ENCODE measurements at regions not wholly inside any gene's neighbourhood (a gene's known extent, or its start where the extent isn't known, plus 50 kb on each side); places are given as distances from the start of the nearest gene placed in this dataset.

DNA sequence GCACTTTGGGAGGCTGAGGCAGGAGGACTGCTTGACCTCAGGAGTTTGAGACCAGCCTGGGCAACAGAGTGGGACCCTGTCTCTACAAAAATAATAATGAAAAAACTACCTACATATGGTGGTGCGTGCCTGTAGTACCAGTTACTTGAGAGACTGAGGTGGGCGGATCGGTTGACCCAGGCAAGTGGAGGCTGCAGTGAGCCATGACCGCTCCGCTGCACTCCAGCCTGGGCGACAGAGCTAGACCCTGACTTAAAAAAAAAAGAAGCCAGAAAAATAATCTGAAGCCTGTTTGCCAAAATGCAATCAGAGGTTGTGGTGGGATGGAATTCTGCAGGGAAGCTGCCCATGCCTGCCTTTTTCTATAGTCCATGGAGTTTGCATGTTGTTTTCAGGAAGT is 50.4 kb upstream of the GGTA1 start:
- Histone ChIP-seq H3K4me1 (ENCODE audit: insufficient read depth, low read length) (peaks cover 6% of the 10 kb centered on the region; the same call in 1 of the 2 replicates), H3K9me3 (ENCODE audit: control insufficient read depth, insufficient read depth, low read length) (no peaks in the 10 kb centered on the region), H3K36me3 (ENCODE audit: insufficient read depth, low read length) (no peaks in the 10 kb centered on the region), H3K9ac (ENCODE audit: low read depth, low read length) (no peak overlapping the region; the same call in 1 of the 2 replicates)

- H3K9ac ChIP-seq (ENCODE audit: low read depth, low read length), result peak overlapping the region; percentile 28; the same call in 1 of the 2 replicates
- no peaks in the 10 kb centered on the region for H3K9me3 ChIP-seq (ENCODE audit: control insufficient read depth, insufficient read depth, low read length)
- H3K36me3 ChIP-seq (ENCODE audit: insufficient read depth, low read length), result no peaks in the 10 kb centered on the region
- H3K4me1 ChIP-seq (ENCODE audit: insufficient read depth, low read length), result 0 out of 2 replicates have a peak, but pooled peaks cover 6% of the 10 kb centered on the region
Observed at GRCh38 chr9:121550569-121551512, 51.2 kb upstream of the GGTA1 start.

GRCh38 chr9:121551985-121552753 is 52.5 kb upstream of the GGTA1 start:
- no peaks in the 10 kb centered on the region; the same call in 1 of the 2 replicates for H3K36me3 ChIP-seq (ENCODE audit: insufficient read depth, low read length)
- H3K9me3 ChIP-seq (ENCODE audit: control insufficient read depth, insufficient read depth, low read length), result no peaks in the 10 kb centered on the region
- H3K9ac ChIP-seq (ENCODE audit: low read depth, low read length), result no peak overlapping the region
- peaks cover 13% of the 10 kb centered on the region; the same call in 1 of the 2 replicates for H3K4me1 ChIP-seq (ENCODE audit: insufficient read depth, low read length)

- Histone ChIP-seq H3K9ac (ENCODE audit: low read depth, low read length) (no peak overlapping the region), H3K36me3 (ENCODE audit: insufficient read depth, low read length) (no peaks in the 10 kb centered on the region; the same call in 1 of the 2 replicates), H3K4me1 (ENCODE audit: insufficient read depth, low read length) (peaks cover 16% of the 10 kb centered on the region; the same call in 1 of the 2 replicates), H3K9me3 (ENCODE audit: control insufficient read depth, insufficient read depth, low read length) (no peaks in the 10 kb centered on the region)
Observed at GRCh38 chr9:121556082-121556481, 56.4 kb upstream of the GGTA1 start.

DNA sequence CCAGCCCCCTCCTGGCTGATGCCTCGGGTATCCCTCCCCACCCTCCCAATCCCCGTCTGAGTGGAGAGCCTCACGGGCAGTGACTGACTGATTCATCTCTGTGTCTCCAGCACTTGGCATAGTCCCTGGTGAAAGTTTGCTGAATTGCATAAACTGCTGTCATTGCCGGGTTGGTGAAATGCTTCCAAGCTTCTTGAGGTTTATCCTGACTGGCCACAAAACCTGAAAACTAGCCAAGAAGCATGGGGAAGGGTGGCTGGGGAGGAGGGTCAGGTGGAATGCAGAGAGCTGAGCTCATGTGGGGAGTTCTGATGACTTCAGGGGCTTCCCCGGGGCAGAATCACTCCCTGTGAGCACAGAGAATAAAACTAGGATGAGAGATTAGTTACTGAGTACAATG is 56.9 kb upstream of the GGTA1 start:
- Histone ChIP-seq H3K9me3 (ENCODE audit: control insufficient read depth, insufficient read depth, low read length) (no peaks in the 10 kb centered on the region), H3K4me1 (ENCODE audit: insufficient read depth, low read length) (peaks cover 14% of the 10 kb centered on the region; the same call in 1 of the 2 replicates), H3K9ac (ENCODE audit: low read depth, low read length) (no peak overlapping the region), H3K36me3 (ENCODE audit: insufficient read depth, low read length) (no peaks in the 10 kb centered on the region; the same call in 1 of the 2 replicates)

GRCh38 chr9:121557581-121558447 is 58.2 kb upstream of the GGTA1 start:
- H3K36me3 ChIP-seq (ENCODE audit: insufficient read depth, low read length), result no peaks in the 10 kb centered on the region; the same call in 1 of the 2 replicates
- peaks cover 14% of the 10 kb centered on the region; the same call in 1 of the 2 replicates for H3K4me1 ChIP-seq (ENCODE audit: insufficient read depth, low read length)
- H3K9me3 ChIP-seq (ENCODE audit: control insufficient read depth, insufficient read depth, low read length), result no peaks in the 10 kb centered on the region
- H3K9ac ChIP-seq (ENCODE audit: low read depth, low read length), result no peak overlapping the region

GRCh38 chr9:121558473-121558872 is 58.8 kb upstream of the GGTA1 start:
- no peak overlapping the region; the same call in 1 of the 2 replicates for H3K9ac ChIP-seq (ENCODE audit: low read depth, low read length)
- no peaks in the 10 kb centered on the region; the same call in 1 of the 2 replicates for H3K36me3 ChIP-seq (ENCODE audit: insufficient read depth, low read length)
- peaks cover 14% of the 10 kb centered on the region; the same call in 1 of the 2 replicates for H3K4me1 ChIP-seq (ENCODE audit: insufficient read depth, low read length)
- H3K9me3 ChIP-seq (ENCODE audit: control insufficient read depth, insufficient read depth, low read length), result no peaks in the 10 kb centered on the region

GRCh38 chr9:121559183-121559582 is 59.5 kb upstream of the GGTA1 start:
- no peak overlapping the region for H3K9ac ChIP-seq (ENCODE audit: low read depth, low read length)
- no peaks in the 10 kb centered on the region; the same call in 1 of the 2 replicates for H3K36me3 ChIP-seq (ENCODE audit: insufficient read depth, low read length)
- no peaks in the 10 kb centered on the region for H3K9me3 ChIP-seq (ENCODE audit: control insufficient read depth, insufficient read depth, low read length)
- H3K4me1 ChIP-seq (ENCODE audit: insufficient read depth, low read length), result peaks cover 14% of the 10 kb centered on the region; the same call in 1 of the 2 replicates

DNA sequence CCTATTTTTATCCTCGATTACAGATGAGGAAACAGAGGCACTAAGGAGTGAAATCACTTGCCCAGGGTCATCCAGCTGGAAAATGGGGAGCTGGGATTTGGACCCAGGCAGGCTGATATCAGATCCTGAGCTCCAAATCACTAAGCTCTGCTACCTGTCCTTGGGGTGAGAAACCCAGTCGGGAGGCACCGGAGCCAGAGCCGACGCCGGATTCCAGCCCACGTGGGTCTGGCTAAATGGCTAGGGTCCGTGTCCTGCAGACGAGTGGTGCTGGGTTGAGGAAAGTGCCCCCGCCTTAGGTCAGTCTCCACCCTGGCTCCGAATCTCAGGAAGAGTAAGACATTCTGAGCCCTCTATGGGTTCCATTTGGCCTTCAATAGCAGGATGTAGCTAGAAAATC is 61.3 kb upstream of the GGTA1 start:
- H3K4me1 ChIP-seq (ENCODE audit: insufficient read depth, low read length), result peaks cover 22% of the 10 kb centered on the region; the same call in 1 of the 2 replicates
- H3K9ac ChIP-seq (ENCODE audit: low read depth, low read length), result no peak overlapping the region
- H3K36me3 ChIP-seq (ENCODE audit: insufficient read depth, low read length), result no peaks in the 10 kb centered on the region; the same call in 1 of the 2 replicates
- no peaks in the 10 kb centered on the region for H3K9me3 ChIP-seq (ENCODE audit: control insufficient read depth, insufficient read depth, low read length)

GRCh38 chr9:121561385-121562222 is 62.0 kb upstream of the GGTA1 start:
- H3K4me1 ChIP-seq (ENCODE audit: insufficient read depth, low read length), result peaks cover 18% of the 10 kb centered on the region; the same call in 1 of the 2 replicates
- no peak overlapping the region for H3K9ac ChIP-seq (ENCODE audit: low read depth, low read length)
- no peaks in the 10 kb centered on the region for H3K9me3 ChIP-seq (ENCODE audit: control insufficient read depth, insufficient read depth, low read length)
- H3K36me3 ChIP-seq (ENCODE audit: insufficient read depth, low read length), result no peaks in the 10 kb centered on the region; the same call in 1 of the 2 replicates

- peaks cover 13% of the 10 kb centered on the region; the same call in 1 of the 2 replicates for H3K4me1 ChIP-seq (ENCODE audit: insufficient read depth, low read length)
- H3K36me3 ChIP-seq (ENCODE audit: insufficient read depth, low read length), result no peaks in the 10 kb centered on the region; the same call in 1 of the 2 replicates
- H3K9ac ChIP-seq (ENCODE audit: low read depth, low read length), result no peak overlapping the region
- no peaks in the 10 kb centered on the region for H3K9me3 ChIP-seq (ENCODE audit: control insufficient read depth, insufficient read depth, low read length)
Observed at GRCh38 chr9:121562301-121562700, 62.7 kb upstream of the GGTA1 start.

GRCh38 chr9:121563425-121563824 is 63.8 kb upstream of the GGTA1 start:
- H3K9ac ChIP-seq (ENCODE audit: low read depth, low read length), result no peak overlapping the region
- no peaks in the 10 kb centered on the region for H3K9me3 ChIP-seq (ENCODE audit: control insufficient read depth, insufficient read depth, low read length)
- H3K4me1 ChIP-seq (ENCODE audit: insufficient read depth, low read length), result peaks cover 8% of the 10 kb centered on the region; the same call in 1 of the 2 replicates
- H3K36me3 ChIP-seq (ENCODE audit: insufficient read depth, low read length), result no peaks in the 10 kb centered on the region
